HEK293 (cell line): ENCODE measurements at regions not wholly inside any gene's neighbourhood (a gene's known extent, or its start where the extent isn't known, plus 50 kb on each side); places are given as distances from the start of the nearest gene placed in this dataset.

Source experiments
- CTCF ChIA-PET: fragments of 350-600 bp; formaldehyde crosslinking; extraction: SDS; loops from one replicate; lab custom pipeline; 2021; ENCODE audit warnings: antibody characterized with exemption; lab: Yijun Ruan, JAX
- POLR2A ChIA-PET: fragments of 300-600 bp; formaldehyde crosslinking; extraction: SDS; loops from one replicate; lab custom pipeline; 2020; ENCODE audit warnings: antibody characterized with exemption, inconsistent platforms; lab: Yijun Ruan, JAX
- H3K27ac ChIP-seq: fragments of 200-500 bp; sonication (Bioruptor generic); 2 replicates; pipeline ENCODE4 v1.5.1; 2014; ENCODE audit warnings: low read depth, low read length, control low read depth, inconsistent platforms; ENCODE audit errors: extremely low read depth
- H3K36me3 ChIP-seq, 2 experiments: fragments of 200-500 bp in 1 of 2; sonication (Bioruptor generic) in 1 of 2; 1 replicate in 1 of 2; 2 replicates in 1 of 2; pipeline ENCODE4 v1.5.1; 2014 to 2017; ENCODE audit warnings: inconsistent platforms in 2 of 2, low read length in 2 of 2; ENCODE audit not compliant: control insufficient read depth in 2 of 2, insufficient read depth in 1 of 2
- H3K4me1 ChIP-seq: fragments of 200-500 bp; sonication (Bioruptor generic); 2 replicates; pipeline ENCODE4 v1.5.1; 2014; ENCODE audit warnings: mild to moderate bottlenecking, low read length, inconsistent platforms; ENCODE audit not compliant: control insufficient read depth, insufficient read depth
- H3K4me3 ChIP-seq: 2 replicates; pipeline ENCODE4 v1.5.1; 2011; ENCODE audit warnings: low read depth, mild to moderate bottlenecking, control low read depth, low read length, moderate library complexity
- H3K9me3 ChIP-seq: fragments of 200-500 bp; sonication (Bioruptor generic); 2 replicates; pipeline ENCODE4 v1.5.1; 2014; ENCODE audit warnings: low read depth, low read length, inconsistent platforms; ENCODE audit not compliant: control insufficient read depth, insufficient read depth
- KLF7 ChIP-seq: fragments of 450-650 bp; formaldehyde crosslinking; IDR thresholded peaks from 2 replicates; pipeline ENCODE4 v1.5.1; 2016; ENCODE audit warnings: missing biosample characterization, missing genetic modification characterization, borderline replicate concordance
- OSR2 ChIP-seq: fragments of 450-650 bp; formaldehyde crosslinking; IDR thresholded peaks from 2 replicates; pipeline ENCODE4 v1.5.1; 2016; ENCODE audit warnings: missing biosample characterization, missing genetic modification characterization
- PRDM2 ChIP-seq: fragments of 450-650 bp; formaldehyde crosslinking; IDR thresholded peaks from 2 replicates; pipeline ENCODE4 v1.5.1; 2016; ENCODE audit warnings: missing biosample characterization, missing genetic modification characterization, borderline replicate concordance
- ZBTB48 ChIP-seq: fragments of 450-650 bp; formaldehyde crosslinking; IDR thresholded peaks from 2 replicates; pipeline ENCODE4 v1.5.1; 2016; ENCODE audit warnings: missing biosample characterization, missing genetic modification characterization
- ZBTB8A ChIP-seq: fragments of 450-650 bp; formaldehyde crosslinking; IDR thresholded peaks from 2 replicates; pipeline ENCODE4 v1.5.1; 2016; ENCODE audit warnings: missing biosample characterization, missing genetic modification characterization
- ZFP37 ChIP-seq: fragments of 450-650 bp; formaldehyde crosslinking; IDR thresholded peaks from 2 replicates; pipeline ENCODE4 v1.5.1; 2016; ENCODE audit warnings: missing biosample characterization, missing genetic modification characterization
- ZNF112 ChIP-seq: fragments of 450-650 bp; formaldehyde crosslinking; IDR thresholded peaks from 2 replicates; pipeline ENCODE4 v1.5.0; 2017; ENCODE audit warnings: missing biosample characterization, missing genetic modification characterization
- ZNF155 ChIP-seq: fragments of 450-650 bp; formaldehyde crosslinking; IDR thresholded peaks from 2 replicates; pipeline ENCODE4 v1.5.1; 2016; ENCODE audit warnings: missing biosample characterization, missing genetic modification characterization
- ZNF239 ChIP-seq: fragments of 450-650 bp; formaldehyde crosslinking; IDR thresholded peaks from 2 replicates; pipeline ENCODE4 v1.5.1; 2016; ENCODE audit warnings: missing biosample characterization, missing genetic modification characterization
- ZNF404 ChIP-seq: fragments of 450-650 bp; formaldehyde crosslinking; IDR thresholded peaks from 2 replicates; pipeline ENCODE4 v1.5.1; 2017; ENCODE audit warnings: missing biosample characterization, missing genetic modification characterization
- ZNF48 ChIP-seq: fragments of 450-650 bp; formaldehyde crosslinking; IDR thresholded peaks from 2 replicates; pipeline ENCODE4 v1.5.1; 2016; ENCODE audit warnings: missing biosample characterization, missing genetic modification characterization
- ZNF600 ChIP-seq: fragments of 450-650 bp; formaldehyde crosslinking; IDR thresholded peaks from 2 replicates; pipeline ENCODE4 v1.5.1; 2016; ENCODE audit warnings: missing biosample characterization, missing genetic modification characterization
- ZNF624 ChIP-seq: fragments of 450-650 bp; formaldehyde crosslinking; IDR thresholded peaks from 2 replicates; pipeline ENCODE4 v1.5.1; 2017; ENCODE audit warnings: missing biosample characterization, missing genetic modification characterization
- ZNF664 ChIP-seq: fragments of 450-650 bp; formaldehyde crosslinking; IDR thresholded peaks from 2 replicates; pipeline ENCODE4 v1.5.1; 2016; ENCODE audit warnings: missing biosample characterization, missing genetic modification characterization
- ZNF704 ChIP-seq: fragments of 450-650 bp; formaldehyde crosslinking; IDR thresholded peaks from 2 replicates; pipeline ENCODE4 v1.5.1; 2016; ENCODE audit warnings: missing biosample characterization, missing genetic modification characterization
- ZNF76 ChIP-seq: fragments of 450-650 bp; formaldehyde crosslinking; IDR thresholded peaks from 2 replicates; pipeline ENCODE4; 2016; ENCODE audit warnings: low read depth, missing biosample characterization, missing genetic modification characterization, borderline replicate concordance
- TF ChIP-seq, protein P1 (sequence below): fragments of 450-650 bp; formaldehyde crosslinking; IDR thresholded peaks from 2 replicates; pipeline ENCODE4 v1.5.1; 2016; ENCODE audit warnings: missing biosample characterization, missing genetic modification characterization
- TF ChIP-seq, protein P2 (sequence below): fragments of 450-650 bp; formaldehyde crosslinking; IDR thresholded peaks from 2 replicates; pipeline ENCODE4 v1.5.1; 2016; ENCODE audit warnings: missing biosample characterization, missing genetic modification characterization
- TF ChIP-seq, protein P3 (sequence below): fragments of 450-650 bp; formaldehyde crosslinking; IDR thresholded peaks from 2 replicates; pipeline ENCODE4 v1.5.1; 2016; ENCODE audit warnings: missing biosample characterization, missing genetic modification characterization

GRCh38 chr6:33869826-33870423 is 66.1 kb upstream of the MLN start (continued):
- TF ChIP-seq PRDM2 (tag by site-specific recombination) (no peak), ZNF624 (tag by site-specific recombination) (no peak), ZNF664 (no peak)
- TF ChIP-seq, all 188 proteins: peak for 1

DNA sequence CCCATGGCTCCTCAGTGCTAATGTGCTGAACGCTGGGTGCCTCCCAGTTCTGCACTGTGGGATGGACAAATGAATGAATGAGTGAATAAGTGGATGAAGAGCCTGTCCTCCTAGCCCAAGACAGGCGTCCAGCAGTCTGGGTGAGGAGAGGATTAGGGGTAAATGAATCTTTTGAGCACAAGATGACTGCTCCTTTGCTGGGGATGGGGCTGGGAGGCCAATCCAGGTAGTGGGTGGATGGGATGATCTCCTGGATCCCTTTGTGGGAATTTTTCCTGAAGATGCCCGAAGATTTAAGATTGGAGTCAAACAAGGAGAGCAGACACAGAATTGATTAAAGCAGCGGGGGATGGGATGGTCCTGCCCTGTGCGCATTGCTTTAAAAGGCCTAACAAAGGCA is 65.3 kb upstream of the MLN start:
- TF ChIP-seq ZNF112, result no peak
- no peak for TF ChIP-seq ZNF600
- TF ChIP-seq ZNF239, result no peak
- no peak for TF ChIP-seq ZFP37
- Histone ChIP-seq H3K4me3 (no peak overlapping the region), H3K36me3 (no peaks in the 10 kb centered on the region), H3K4me1 (no peaks in the 10 kb centered on the region), H3K27ac (no peak overlapping the region), H3K9me3 (no peaks in the 10 kb centered on the region)
- ChIA-PET POLR2A (interaction anchor here (1.0 kb wide), 1 partner anchor 22 kb away, joined by 4 read pairs; no protein-coding TSS in a partner anchor), CTCF (no interaction called here)

GRCh38 chr6:33868141-33868540 is 64.3 kb upstream of the MLN start:
- CTCF ChIA-PET, result no interaction called here
- no peak overlapping the region for H3K4me3 ChIP-seq
- POLR2A ChIA-PET, result no interaction called here
- H3K9me3 ChIP-seq, result no peaks in the 10 kb centered on the region
- no peaks in the 10 kb centered on the region for H3K36me3 ChIP-seq
- H3K4me1 ChIP-seq, result no peaks in the 10 kb centered on the region
- no peak overlapping the region for H3K27ac ChIP-seq
- no peak for TF ChIP-seq ZNF76 (tag by site-specific recombination)
- TF ChIP-seq, protein P1, sequence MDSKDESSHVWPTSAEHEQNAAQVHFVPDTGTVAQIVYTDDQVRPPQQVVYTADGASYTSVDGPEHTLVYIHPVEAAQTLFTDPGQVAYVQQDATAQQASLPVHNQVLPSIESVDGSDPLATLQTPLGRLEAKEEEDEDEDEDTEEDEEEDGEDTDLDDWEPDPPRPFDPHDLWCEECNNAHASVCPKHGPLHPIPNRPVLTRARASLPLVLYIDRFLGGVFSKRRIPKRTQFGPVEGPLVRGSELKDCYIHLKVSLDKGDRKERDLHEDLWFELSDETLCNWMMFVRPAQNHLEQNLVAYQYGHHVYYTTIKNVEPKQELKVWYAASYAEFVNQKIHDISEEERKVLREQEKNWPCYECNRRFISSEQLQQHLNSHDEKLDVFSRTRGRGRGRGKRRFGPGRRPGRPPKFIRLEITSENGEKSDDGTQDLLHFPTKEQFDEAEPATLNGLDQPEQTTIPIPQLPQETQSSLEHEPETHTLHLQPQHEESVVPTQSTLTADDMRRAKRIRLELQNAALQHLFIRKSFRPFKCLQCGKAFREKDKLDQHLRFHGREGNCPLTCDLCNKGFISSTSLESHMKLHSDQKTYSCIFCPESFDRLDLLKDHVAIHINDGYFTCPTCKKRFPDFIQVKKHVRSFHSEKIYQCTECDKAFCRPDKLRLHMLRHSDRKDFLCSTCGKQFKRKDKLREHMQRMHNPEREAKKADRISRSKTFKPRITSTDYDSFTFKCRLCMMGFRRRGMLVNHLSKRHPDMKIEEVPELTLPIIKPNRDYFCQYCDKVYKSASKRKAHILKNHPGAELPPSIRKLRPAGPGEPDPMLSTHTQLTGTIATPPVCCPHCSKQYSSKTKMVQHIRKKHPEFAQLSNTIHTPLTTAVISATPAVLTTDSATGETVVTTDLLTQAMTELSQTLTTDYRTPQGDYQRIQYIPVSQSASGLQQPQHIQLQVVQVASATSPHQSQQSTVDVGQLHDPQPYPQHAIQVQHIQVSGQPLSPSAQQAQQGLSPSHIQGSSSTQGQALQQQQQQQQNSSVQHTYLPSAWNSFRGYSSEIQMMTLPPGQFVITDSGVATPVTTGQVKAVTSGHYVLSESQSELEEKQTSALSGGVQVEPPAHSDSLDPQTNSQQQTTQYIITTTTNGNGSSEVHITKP (tag by site-specific recombination), result no peak
- TF ChIP-seq, protein P2, sequence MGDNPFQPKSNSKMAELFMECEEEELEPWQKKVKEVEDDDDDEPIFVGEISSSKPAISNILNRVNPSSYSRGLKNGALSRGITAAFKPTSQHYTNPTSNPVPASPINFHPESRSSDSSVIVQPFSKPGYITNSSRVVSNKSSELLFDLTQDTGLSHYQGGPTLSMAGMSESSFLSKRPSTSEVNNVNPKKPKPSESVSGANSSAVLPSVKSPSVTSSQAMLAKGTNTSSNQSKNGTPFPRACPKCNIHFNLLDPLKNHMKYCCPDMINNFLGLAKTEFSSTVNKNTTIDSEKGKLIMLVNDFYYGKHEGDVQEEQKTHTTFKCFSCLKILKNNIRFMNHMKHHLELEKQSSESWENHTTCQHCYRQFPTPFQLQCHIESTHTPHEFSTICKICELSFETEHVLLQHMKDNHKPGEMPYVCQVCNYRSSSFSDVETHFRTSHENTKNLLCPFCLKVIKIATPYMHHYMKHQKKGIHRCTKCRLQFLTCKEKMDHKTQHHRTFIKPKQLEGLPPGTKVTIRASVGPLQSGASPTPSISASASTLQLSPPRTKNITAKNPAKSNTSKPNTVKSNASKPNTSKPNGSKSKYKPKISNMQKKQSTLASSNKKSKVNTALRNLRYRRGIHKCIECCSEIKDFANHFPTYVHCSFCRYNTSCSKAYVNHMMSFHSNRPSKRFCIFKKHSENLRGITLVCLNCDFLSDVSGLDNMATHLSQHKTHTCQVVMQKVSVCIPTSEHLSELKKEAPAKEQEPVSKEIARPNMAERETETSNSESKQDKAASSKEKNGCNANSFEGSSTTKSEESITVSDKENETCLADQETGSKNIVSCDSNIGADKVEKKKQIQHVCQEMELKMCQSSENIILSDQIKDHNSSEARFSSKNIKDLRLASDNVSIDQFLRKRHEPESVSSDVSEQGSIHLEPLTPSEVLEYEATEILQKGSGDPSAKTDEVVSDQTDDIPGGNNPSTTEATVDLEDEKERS (tag by site-specific recombination), result no peak
- TF ChIP-seq ZNF404, result no peak
- TF ChIP-seq OSR2 (tag by site-specific recombination), result no peak
- TF ChIP-seq, protein P3, sequence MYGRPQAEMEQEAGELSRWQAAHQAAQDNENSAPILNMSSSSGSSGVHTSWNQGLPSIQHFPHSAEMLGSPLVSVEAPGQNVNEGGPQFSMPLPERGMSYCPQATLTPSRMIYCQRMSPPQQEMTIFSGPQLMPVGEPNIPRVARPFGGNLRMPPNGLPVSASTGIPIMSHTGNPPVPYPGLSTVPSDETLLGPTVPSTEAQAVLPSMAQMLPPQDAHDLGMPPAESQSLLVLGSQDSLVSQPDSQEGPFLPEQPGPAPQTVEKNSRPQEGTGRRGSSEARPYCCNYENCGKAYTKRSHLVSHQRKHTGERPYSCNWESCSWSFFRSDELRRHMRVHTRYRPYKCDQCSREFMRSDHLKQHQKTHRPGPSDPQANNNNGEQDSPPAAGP (tag by site-specific recombination), result no peak
- no peak for TF ChIP-seq ZNF48 (tag by site-specific recombination)
- no peak for TF ChIP-seq ZBTB8A (tag by site-specific recombination)
- no peak for TF ChIP-seq ZBTB48 (tag by site-specific recombination)
- TF ChIP-seq ZNF155 (tag by site-specific recombination), result no peak
- TF ChIP-seq ZNF704 (tag by site-specific recombination), result no peak
- TF ChIP-seq KLF7, result no peak
